LNCaP clone FGC (cell line): ENCODE measurements at regions not wholly inside any gene's neighbourhood (a gene's known extent, or its start where the extent isn't known, plus 50 kb on each side); places are given as distances from the start of the nearest gene placed in this dataset.
"Not testable (repeated sequence)": the region's sequence is repeated elsewhere in the genome, so short reads cannot be mapped to it uniquely, and the experiment has no call there.

Source experiments
- DNase-seq: peaks from one replicate; pipeline ENCODE4 v3.0.0-alpha.2; 2011; ENCODE audit warnings: low read depth
- H3K4me3 ChIP-seq: 2 replicates; pipeline ENCODE4 v1.5.1; 2011; ENCODE audit warnings: mild to moderate bottlenecking, low read depth, low read length, control low read depth
- CTCF ChIP-seq: IDR thresholded peaks from 2 replicates; pipeline ENCODE4 v1.5.1; 2012; ENCODE audit warnings: mild to moderate bottlenecking; ENCODE audit not compliant: control insufficient read depth, insufficient read depth; ENCODE audit errors: extremely low read depth

- no peak for TF ChIP-seq CTCF
- no peak for DNase-seq
- no peak overlapping the region for H3K4me3 ChIP-seq
Measured at GRCh38 chr12:17139931-17140330, 534.0 kb upstream of the LMO3 start.

- no peak for TF ChIP-seq CTCF
- no peak overlapping the region for H3K4me3 ChIP-seq
- DNase-seq, result no peak
Measured at GRCh38 chr12:17137396-17137795, 531.4 kb upstream of the LMO3 start.

GRCh38 chr12:17134315-17134714 lies 528.4 kb upstream of the LMO3 start:
- H3K4me3 ChIP-seq, result no peak overlapping the region
- TF ChIP-seq CTCF, result no peak
- DNase-seq, result no peak

GRCh38 chr12:17132336-17132735 lies 526.4 kb upstream of the LMO3 start:
- DNase-seq, result no peak
- no peak for TF ChIP-seq CTCF
- H3K4me3 ChIP-seq, result no peak overlapping the region

GRCh38 chr12:17116538-17116937 lies 510.6 kb upstream of the LMO3 start:
- not testable (repeated sequence) for DNase-seq, H3K4me3 ChIP-seq

GRCh38 chr12:17110316-17110715 lies 504.4 kb upstream of the LMO3 start:
- TF ChIP-seq CTCF, result no peak
- no peak for DNase-seq
- no peak overlapping the region for H3K4me3 ChIP-seq

- no peak for TF ChIP-seq CTCF
- H3K4me3 ChIP-seq, result no peak overlapping the region
- DNase-seq, result no peak
Measured at GRCh38 chr12:17108877-17109541, 503.0 kb upstream of the LMO3 start.

GRCh38 chr12:17104801-17105200 lies 498.8 kb upstream of the LMO3 start:
- H3K4me3 ChIP-seq, result no peak overlapping the region
- TF ChIP-seq CTCF, result no peak
- DNase-seq, result peak; percentile 7
